ENCODE measurements at regions not wholly inside any gene's neighbourhood (a gene's known extent, or its start where the extent isn't known, plus 50 kb on each side); places are given as distances from the start of the nearest gene placed in this dataset.

DNA sequence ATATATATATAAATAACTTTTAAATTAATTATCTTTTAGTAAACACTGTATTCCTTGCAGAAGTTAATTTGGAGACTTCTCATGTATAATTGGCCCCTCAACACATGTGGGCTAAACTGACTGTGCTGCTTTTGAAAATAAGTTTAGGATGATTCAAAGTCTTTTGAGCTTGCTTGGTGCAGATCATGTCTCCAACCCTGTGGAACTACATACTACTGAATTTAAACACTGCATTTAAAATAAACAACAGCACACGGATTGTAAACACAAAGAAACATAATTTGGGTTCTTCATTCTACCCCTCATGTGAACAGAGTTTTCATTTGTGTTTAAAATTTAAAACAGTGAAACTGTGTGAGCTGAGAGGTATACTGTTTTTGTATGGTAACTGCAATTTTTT lies 167.7 kb downstream of the DDX1 start:
- TF ChIP-seq POLR2AphosphoS5 (IDR thresholded peaks at IDR 0.05; ENCODE audit: low read depth, low read length) (no peak), POLR2A (IDR thresholded peaks at IDR 0.05; ENCODE audit: low read depth, low read length) (no peak), TAF1 (IDR thresholded peaks at IDR 0.05; ENCODE audit: low read depth, low read length) (no peak), PAX5 (IDR thresholded peaks at IDR 0.05; ENCODE audit: insufficient read depth, low read length, severe bottlenecking) (no peak), SPI1 (IDR thresholded peaks at IDR 0.05; ENCODE audit: low read depth, low read length) (no peak), POU2F2 (IDR thresholded peaks at IDR 0.05; ENCODE audit: low read depth, low read length) (no peak)
